T-helper 17 cell (primary cell): ENCODE measurements at regions not wholly inside any gene's neighbourhood (a gene's known extent, or its start where the extent isn't known, plus 50 kb on each side); places are given as distances from the start of the nearest gene placed in this dataset.

Source experiments
- ATAC-seq: fragments of 150-1000 bp; cut with Tn5 transposase; 2 replicates; pipeline ENCODE4 v1.10.0; 2021; ENCODE audit warnings: mild to moderate bottlenecking, moderate library complexity
- DNase-seq, 3 donors: peaks; one replicate each; pipeline versions ENCODE4 v3.0.0 to v3.0.0-alpha.2; 2020 to 2021
- H3K9me3 ChIP-seq: one replicate; pipeline ENCODE4 v1.7.0; 2013; ENCODE audit warnings: low read length, mild to moderate bottlenecking; ENCODE audit not compliant: control insufficient read depth, poor library complexity, severe bottlenecking
- H3K27ac Mint-ChIP-seq: one replicate; pipeline ENCODE4 v1.8.0; 2022; ENCODE audit warnings: mild to moderate bottlenecking, moderate library complexity, mixed read lengths
- H3K27me3 Mint-ChIP-seq: one replicate; pipeline ENCODE4 v1.8.0; 2022; ENCODE audit warnings: mixed read lengths
- H3K36me3 Mint-ChIP-seq: one replicate; pipeline ENCODE4 v1.8.0; 2022; ENCODE audit warnings: low read depth, mixed read lengths
- H3K4me1 Mint-ChIP-seq: one replicate; pipeline ENCODE4 v1.8.0; 2022; ENCODE audit warnings: mild to moderate bottlenecking, mixed read lengths
- H3K4me3 Mint-ChIP-seq: one replicate; pipeline ENCODE4 v1.8.0; 2022; ENCODE audit warnings: mild to moderate bottlenecking, moderate library complexity, mixed read lengths

DNA sequence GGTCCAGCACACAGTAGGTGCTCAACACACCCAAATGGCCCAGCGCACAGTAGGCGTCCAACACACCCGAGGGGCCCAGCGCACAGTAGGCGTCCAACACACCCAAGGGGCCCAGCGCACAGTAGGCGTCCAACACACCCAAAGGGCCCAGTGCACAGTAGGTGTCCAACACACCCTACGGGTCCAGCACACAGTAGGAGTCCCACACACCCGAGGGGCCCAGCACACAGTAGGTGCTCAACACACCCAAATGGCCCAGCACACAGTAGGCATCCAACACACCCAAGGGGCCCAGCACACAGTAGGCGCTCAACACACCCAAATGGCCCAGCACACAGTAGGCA lies 80.8 kb downstream of the FOXL3 start:
- DNase-seq = peak in 2 of 3 donors; percentile 0 to 1
- Mint-ChIP-seq H3K27me3 (no peaks in the 10 kb centered on the region), H3K36me3 (no peaks in the 10 kb centered on the region), H3K27ac (no peak overlapping the region), H3K4me3 (no peak overlapping the region), H3K4me1 (peaks cover 18% of the 10 kb centered on the region)
- no peak for ATAC-seq
- H3K9me3 ChIP-seq = no peaks in the 10 kb centered on the region

DNA sequence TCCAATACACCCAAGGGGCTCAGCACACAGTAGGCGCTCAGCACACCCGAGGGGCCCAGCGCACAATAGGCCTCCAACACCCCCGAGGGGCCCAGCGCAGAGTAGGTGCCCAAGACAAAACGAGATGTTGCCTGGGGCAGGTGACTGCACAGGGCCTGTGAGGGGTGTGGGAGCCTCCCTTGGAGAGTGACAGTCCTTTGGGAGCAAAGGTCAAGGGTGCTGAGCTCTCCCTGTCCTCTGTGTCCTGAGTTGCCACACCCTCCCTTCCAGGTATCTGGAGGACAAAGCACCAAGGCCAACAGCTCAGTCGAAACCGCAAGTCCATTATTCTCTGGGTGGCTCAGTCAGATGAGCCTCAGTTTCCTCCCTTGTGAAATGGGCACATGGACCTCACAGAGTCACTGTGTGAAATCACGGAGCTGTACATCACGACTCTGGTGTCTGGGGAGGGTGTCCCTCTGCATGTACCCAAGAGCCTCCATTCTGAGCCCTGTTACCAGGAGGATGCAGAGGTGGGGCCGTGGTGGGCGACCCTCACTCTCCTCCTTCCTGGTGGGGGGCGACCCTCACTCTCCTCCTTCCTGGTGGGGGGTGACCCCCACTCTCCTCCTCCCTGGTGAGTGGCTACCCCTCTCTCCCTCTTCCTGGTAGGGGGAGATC lies 81.3 kb downstream of the FOXL3 start:
- DNase-seq (peak in 2 of 3 donors; percentile 3), ATAC-seq (no peak)
- Mint-ChIP-seq H3K36me3 (no peaks in the 10 kb centered on the region), H3K4me1 (peaks cover 13% of the 10 kb centered on the region), H3K4me3 (no peak overlapping the region), H3K27ac (no peak overlapping the region), H3K27me3 (no peaks in the 10 kb centered on the region)
- no peaks in the 10 kb centered on the region for H3K9me3 ChIP-seq

DNA sequence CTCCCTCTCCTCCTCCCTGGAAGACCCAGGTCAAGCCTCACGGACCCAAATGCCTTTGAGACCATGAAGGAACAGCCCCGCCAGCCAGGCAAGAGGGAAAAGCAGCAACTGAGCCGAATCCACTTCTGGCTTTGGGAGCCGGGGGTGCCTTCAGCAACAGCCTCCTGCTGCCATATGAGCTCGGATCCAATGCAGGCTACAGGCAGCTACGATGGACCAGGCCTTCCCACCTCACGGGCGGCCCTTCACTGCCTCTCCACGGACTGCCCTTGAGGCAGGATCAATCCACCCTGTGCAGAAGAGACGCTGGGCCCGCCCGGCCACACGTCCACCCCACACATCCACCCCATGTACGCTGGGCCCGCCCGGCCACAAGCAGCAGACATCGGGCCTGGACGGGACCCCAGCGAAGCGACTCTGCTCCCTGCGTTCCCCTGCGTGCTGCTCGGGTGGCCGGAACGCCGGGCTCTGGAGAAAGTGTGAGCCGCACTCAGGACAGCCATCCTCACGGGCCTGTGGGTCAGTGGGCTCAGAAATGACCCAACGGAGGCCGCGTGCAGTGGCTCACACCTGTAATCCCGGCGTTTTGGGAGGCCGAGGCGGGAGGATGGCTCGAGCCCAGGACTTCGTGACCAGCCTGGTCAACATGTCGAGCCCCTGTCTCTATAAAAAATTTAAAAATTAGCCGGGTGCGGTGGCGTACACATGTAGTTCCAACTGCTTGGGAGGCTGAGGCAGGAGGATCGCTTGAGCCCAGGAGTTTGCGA lies 82.0 kb downstream of the FOXL3 start:
- Mint-ChIP-seq H3K27ac (no peak overlapping the region), H3K36me3 (no peaks in the 10 kb centered on the region), H3K4me1 (peaks cover 8% of the 10 kb centered on the region), H3K4me3 (no peak overlapping the region), H3K27me3 (no peaks in the 10 kb centered on the region)
- DNase-seq (peak in 2 of 3 donors; percentile 2 to 6), ATAC-seq (no peak)
- H3K9me3 ChIP-seq = no peaks in the 10 kb centered on the region

DNA sequence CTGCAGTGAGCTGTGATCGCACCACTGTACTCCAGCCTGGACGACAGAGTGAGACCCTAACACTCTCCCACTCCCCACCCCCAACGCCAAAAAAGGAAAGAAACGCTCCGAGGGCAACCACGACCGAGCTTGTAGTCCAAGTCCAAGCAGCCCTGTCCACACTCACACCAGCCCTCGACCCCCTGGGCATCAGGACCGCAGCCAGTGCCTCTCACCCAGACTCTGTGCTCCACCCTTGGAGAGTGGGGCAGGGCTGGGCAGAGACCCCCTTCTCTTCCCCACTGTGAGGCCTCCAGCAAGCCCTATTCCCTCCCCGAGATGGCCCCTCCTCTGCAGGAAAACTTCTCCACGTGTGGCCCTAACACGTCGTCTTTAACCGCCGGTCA lies 82.6 kb downstream of the FOXL3 start:
- DNase-seq (no peak), ATAC-seq (no peak)
- Mint-ChIP-seq H3K4me3 (no peak overlapping the region), H3K27me3 (no peaks in the 10 kb centered on the region), H3K27ac (no peak overlapping the region), H3K36me3 (no peaks in the 10 kb centered on the region), H3K4me1 (peaks cover 6% of the 10 kb centered on the region)
- H3K9me3 ChIP-seq = no peaks in the 10 kb centered on the region

DNA sequence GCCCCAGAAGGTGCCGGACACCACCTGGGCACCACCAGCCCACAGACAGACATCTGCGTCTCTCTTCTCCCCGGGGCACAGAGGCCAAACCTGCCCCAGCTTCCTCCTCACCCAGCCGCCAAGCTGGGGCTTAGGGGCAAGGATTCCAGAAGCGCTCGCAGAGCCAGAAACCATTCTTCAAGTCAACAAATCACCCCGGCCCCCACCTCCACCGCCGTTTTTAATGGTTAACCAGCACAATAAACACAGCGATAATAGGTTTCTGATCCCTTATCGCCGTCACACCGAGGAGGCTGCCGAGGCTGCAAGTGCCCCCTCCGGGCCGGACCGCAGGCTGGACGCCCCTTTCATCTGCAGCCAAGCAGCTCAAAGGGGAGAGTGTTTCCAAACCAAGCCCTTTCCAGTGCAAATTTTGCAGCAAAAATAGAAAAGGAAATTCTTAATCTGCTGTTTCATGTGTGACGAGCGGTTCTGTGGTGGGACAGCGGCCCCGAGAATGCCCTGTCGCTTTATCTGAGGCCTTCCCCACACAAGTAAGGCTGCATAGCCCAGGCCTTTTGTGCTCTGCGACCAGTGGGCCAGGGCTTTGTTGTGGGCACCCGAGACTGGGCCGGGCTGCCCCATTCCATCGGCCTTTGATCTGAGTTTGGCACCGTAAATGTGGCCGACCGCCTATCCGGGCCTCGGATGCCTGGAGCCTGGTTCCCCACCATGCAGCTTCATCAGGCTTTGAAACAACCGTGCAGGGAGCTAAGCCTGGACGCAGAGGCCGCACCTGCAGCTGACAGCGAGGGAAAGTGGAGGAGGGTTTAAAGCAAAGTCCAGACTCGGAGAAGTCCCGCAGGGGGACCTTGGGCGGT lies 83.2 kb downstream of the FOXL3 start:
- Mint-ChIP-seq H3K4me1 (peaks cover 6% of the 10 kb centered on the region), H3K27ac (no peak overlapping the region), H3K36me3 (no peaks in the 10 kb centered on the region), H3K27me3 (no peaks in the 10 kb centered on the region), H3K4me3 (no peak overlapping the region)
- no peaks in the 10 kb centered on the region for H3K9me3 ChIP-seq
- peak in 1 of 3 donors; percentile 6 for DNase-seq
- no peak for ATAC-seq

DNA sequence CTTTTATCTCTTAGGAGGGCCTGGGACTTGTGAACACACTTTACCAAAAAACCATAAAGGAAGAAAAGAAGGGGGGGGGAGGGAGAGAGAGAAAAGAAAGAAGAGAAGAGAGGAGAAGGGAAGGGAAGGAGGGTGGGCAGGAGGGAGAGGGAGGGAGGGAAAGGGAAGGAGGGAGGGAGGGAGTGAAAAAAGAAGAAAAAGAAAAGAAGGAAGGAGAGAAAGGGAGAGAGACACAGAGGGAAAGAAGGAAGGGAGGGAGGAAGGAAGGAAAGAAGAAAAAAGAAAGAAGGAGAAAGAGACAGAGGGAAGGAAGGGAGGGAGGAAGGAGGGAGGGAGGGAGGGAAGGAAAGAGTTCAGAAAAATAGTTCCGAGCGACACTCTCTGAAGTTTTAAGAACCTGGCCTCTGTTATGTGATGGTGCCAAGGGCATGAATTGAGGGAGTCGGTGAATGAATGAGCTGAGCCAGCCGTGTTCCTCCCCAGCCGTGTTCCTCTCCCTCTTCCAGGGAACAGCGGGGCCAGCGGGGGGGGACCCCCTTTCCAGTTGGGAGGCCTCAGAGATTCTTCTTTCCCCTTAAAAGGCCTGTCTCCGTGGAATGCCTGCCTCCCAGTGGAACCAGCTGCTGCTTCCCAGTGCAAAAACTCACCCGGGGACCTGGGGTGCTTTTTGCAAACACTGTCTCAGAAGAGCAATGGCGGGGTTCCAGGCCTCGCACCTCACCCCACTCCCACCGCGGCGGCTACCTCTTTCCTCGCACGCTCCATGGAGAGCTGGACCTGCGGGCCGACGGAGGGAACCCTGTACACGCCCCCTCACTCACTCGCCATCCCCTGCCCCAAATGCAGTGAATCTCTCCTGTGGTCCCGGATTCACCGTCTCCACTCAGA lies 84.1 kb downstream of the FOXL3 start:
- Mint-ChIP-seq H3K4me3 (no peak overlapping the region), H3K27ac (no peak overlapping the region), H3K36me3 (no peaks in the 10 kb centered on the region), H3K4me1 (peaks cover 6% of the 10 kb centered on the region), H3K27me3 (no peaks in the 10 kb centered on the region)
- no peaks in the 10 kb centered on the region for H3K9me3 ChIP-seq
- DNase-seq = no peak
- no peak for ATAC-seq

DNA sequence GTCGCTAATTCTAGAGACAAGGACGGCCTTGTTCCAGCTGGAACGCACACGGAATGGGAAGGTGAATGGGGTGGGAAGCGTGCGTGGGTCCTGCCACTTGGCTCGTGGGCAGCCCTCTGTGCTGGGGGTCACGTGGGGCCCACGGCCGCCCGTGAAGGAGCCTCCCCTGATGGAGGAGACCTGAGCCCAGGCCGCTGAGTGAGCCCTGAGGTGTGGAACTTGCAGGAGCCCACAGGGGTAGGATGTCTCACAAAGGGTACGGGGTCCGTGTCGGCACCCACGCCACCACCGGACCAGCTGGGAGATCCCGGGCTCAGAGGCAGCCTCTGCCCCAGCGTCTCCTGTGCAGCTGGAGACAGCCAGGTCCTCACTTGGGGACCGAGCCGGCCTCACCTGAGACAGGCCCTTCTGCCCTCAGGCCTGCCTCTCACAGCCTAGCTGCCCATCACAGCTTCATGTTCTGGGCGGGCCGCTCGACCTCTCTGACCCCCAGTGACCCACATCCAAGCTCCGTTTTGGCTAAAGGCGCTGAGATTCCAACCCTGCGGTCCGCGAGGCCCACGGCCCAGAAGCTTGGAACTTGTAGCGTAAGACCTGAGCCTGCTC lies 84.8 kb downstream of the FOXL3 start:
- H3K9me3 ChIP-seq = no peaks in the 10 kb centered on the region
- Mint-ChIP-seq H3K27ac (no peak overlapping the region), H3K36me3 (no peaks in the 10 kb centered on the region), H3K4me1 (peaks cover 6% of the 10 kb centered on the region), H3K4me3 (no peak overlapping the region), H3K27me3 (no peaks in the 10 kb centered on the region)
- peak in 1 of 3 donors; percentile 2 for DNase-seq
- no peak for ATAC-seq

DNA sequence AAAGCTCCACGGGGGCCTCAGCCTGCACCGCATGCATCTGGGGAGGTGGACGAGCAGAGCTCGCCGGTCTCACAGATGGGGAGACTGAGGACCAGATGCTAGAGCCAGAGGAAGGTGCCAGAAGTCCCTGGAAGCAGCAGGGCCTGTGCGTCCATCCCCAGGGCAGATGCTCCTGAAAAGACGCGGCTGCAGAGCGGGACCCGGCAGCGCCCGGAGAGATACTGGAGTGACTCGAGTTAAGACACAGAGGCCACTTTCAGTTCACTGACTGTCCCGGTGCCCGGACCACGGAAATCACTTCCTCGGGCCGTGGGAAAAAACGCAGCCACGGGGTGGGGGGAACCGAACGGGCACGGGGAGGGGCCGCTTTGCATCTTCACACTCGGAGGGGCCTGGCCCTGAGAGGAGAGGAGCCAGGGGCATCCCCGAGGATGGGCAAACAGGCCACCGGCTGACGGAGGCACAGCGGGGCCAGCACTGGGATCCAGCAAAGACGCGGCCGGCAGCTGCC lies 85.4 kb downstream of the FOXL3 start:
- no peak overlapping the region for H3K4me3 Mint-ChIP-seq
- ATAC-seq = no peak

DNA sequence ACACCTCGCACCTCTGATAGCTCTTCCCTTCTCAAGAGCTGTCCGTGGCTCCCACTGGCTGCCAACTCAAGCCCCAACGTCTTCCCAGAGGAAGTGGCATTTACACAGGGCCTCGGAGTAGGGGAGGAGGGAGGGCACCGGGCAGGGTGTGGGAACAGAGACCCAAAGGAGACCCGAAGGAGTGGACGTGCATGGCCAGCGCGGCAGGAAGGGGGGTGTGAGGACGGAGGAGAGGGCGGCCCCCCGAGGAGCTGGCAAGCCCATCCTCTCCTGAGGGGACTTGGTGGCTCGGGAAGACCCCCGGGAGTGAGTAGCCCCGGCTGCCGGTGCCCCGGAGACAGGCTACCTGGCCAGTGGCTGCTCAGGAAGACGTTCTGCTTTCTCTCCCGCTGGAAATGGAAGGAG lies 85.9 kb downstream of the FOXL3 start:
- ATAC-seq (no peak), DNase-seq (peak in 1 of 3 donors; percentile 7)
- no peak overlapping the region for H3K4me3 Mint-ChIP-seq
- no peaks in the 10 kb centered on the region for H3K27me3 Mint-ChIP-seq
- H3K27ac Mint-ChIP-seq = no peak overlapping the region
- no peaks in the 10 kb centered on the region for H3K9me3 ChIP-seq
- peaks cover 12% of the 10 kb centered on the region for H3K4me1 Mint-ChIP-seq
- H3K36me3 Mint-ChIP-seq = no peaks in the 10 kb centered on the region

More for the DNA sequence above, 85.4 kb downstream of the FOXL3 start:
- Mint-ChIP-seq H3K27ac (no peak overlapping the region), H3K27me3 (no peaks in the 10 kb centered on the region), H3K4me1 (peaks cover 9% of the 10 kb centered on the region), H3K36me3 (no peaks in the 10 kb centered on the region)
- no peaks in the 10 kb centered on the region for H3K9me3 ChIP-seq
- peak in 1 of 3 donors; percentile 6 for DNase-seq

DNA sequence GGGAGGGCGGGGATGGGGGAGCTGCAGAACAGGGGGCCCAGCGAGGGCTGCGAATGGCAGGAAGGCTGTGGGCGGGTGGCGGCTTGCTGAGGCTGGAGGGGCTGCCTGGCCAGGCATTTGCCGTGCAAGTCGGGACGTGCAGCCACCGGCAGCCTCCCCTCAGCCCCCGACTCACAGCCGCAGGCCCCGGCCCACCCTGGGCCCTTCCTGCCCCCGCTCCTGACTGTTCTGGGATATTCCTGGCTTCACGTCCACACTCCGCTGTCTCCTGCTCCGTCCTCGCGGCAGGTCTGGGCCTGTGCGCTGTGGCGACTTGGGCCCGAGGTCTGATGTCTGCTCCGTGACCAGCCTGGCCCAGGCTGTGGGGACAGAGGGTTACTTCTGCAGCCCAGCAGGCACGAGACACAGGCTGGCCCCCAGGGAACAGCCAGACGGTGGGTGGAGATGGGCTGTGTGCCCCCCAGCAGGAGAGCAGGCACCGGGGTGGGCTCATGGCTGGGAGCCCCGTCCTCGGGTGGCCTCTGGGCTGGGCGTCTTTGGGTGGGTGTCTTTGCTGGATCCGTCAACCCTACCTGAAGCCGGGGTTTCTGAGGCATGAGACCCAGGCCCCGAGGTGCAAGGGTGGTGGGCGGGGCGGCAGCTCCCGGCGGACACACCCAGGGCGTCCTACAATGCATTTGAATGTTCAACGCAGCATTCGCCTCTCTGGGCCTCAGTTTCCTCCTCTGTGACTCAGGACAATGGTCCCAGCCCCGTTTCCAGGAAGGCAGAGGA lies 86.5 kb downstream of the FOXL3 start:
- H3K27me3 Mint-ChIP-seq = no peaks in the 10 kb centered on the region
- H3K27ac Mint-ChIP-seq = no peak overlapping the region
- H3K4me3 Mint-ChIP-seq = no peak overlapping the region
- peaks cover 17% of the 10 kb centered on the region for H3K4me1 Mint-ChIP-seq
- H3K9me3 ChIP-seq = no peaks in the 10 kb centered on the region
- H3K36me3 Mint-ChIP-seq = no peaks in the 10 kb centered on the region
- no peak for ATAC-seq
- peak in 1 of 3 donors; percentile 6 for DNase-seq

DNA sequence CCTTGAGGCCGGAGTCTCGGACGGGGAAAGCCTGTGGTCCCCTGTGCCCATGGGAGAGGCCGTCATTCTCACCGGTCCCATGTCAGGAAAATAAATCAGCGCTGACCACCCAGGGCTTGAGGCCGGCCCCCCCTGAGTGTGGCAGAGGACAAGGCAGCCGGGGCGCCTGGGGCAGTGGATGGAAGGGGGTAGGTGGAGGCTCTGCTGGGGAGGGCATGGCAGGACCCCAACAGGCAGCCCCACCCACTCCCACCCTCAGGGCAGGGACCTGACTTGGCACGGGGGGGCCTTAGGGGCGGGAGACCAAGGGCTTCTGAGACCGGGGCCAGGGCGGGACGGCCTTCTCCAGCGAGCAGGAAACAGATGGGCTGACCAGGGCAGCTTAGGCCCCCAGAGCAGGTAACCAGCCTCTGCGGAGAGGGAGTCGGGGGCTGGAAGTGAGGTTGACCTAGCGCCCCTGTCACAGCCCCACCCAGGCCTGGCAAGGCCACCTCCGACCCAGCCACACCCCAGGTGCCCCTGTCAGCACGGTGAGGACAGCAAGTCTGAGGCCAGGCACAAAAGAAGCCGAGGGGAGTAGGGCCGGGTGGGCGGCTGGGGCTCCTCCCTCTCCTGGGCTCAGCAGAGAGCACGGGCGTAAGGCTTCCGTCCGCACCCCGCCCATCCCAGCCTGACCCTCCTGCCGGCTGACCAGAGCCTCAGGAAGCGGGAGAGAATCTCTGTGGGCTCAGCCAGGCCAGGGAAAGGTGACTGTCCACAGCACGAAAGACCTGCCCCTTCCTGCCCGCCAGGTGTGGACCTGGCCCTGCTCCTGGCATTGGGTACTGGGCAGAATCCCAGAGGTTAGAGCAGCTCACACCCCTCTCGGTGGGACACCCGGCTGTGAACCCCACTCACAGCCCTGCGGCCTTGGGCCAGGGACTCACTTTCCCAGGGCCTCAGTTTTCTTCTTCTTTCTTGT lies 87.4 kb downstream of the FOXL3 start:
- Mint-ChIP-seq H3K4me1 (peaks cover 24% of the 10 kb centered on the region), H3K4me3 (no peak overlapping the region), H3K27ac (no peak overlapping the region), H3K36me3 (no peaks in the 10 kb centered on the region), H3K27me3 (no peaks in the 10 kb centered on the region)
- ATAC-seq (no peak), DNase-seq (peak in 1 of 3 donors; percentile 4)
- H3K9me3 ChIP-seq = no peaks in the 10 kb centered on the region
